Stimulated activated CD8-positive, alpha-beta memory T cell treated with anti-CD3 and anti-CD28 coated beads, Interleukin-4, amount 100 ng/mL, for 48 hours (primary cell): ENCODE measurements at regions not wholly inside any gene's neighbourhood (a gene's known extent, or its start where the extent isn't known, plus 50 kb on each side); places are given as distances from the start of the nearest gene placed in this dataset.

Source experiments
- DNase-seq: peaks from one replicate; pipeline ENCODE4 v3.0.0-alpha.2; 2020

GRCh38 chr11:134538742-134539141 is 126.7 kb upstream of the B3GAT1 start:
- DNase-seq: no peak

- DNase-seq: peak; percentile 3
Measured at GRCh38 chr11:134537941-134538340, 125.9 kb upstream of the B3GAT1 start.

GRCh38 chr11:134537296-134537695 is 125.3 kb upstream of the B3GAT1 start:
- DNase-seq: peak; percentile 16

- DNase-seq: peak; percentile 7
Measured at GRCh38 chr11:134536677-134537076, 124.6 kb upstream of the B3GAT1 start.

GRCh38 chr11:134536219-134536618 is 124.2 kb upstream of the B3GAT1 start:
- DNase-seq: peak; percentile 9

GRCh38 chr11:134535029-134536025 is 123.3 kb upstream of the B3GAT1 start:
- peak; percentile 14 for DNase-seq

- DNase-seq: peak; percentile 11
Measured at GRCh38 chr11:134533511-134533910, 121.5 kb upstream of the B3GAT1 start.

GRCh38 chr11:134532921-134533421 is 120.9 kb upstream of the B3GAT1 start:
- DNase-seq: no peak

- peak; percentile 6 for DNase-seq
Measured at GRCh38 chr11:134532131-134532920, 120.3 kb upstream of the B3GAT1 start.

GRCh38 chr11:134531327-134532130 is 119.5 kb upstream of the B3GAT1 start:
- peak; percentile 9 for DNase-seq

- DNase-seq: peak; percentile 10
Measured at GRCh38 chr11:134530636-134531326, 118.7 kb upstream of the B3GAT1 start.

GRCh38 chr11:134529212-134530096 is 117.4 kb upstream of the B3GAT1 start:
- DNase-seq: no peak

GRCh38 chr11:134528453-134528852 is 116.4 kb upstream of the B3GAT1 start:
- DNase-seq: no peak

- DNase-seq: peak; percentile 16
Measured at GRCh38 chr11:134527382-134528243, 115.6 kb upstream of the B3GAT1 start.

GRCh38 chr11:134524896-134525845 is 113.1 kb upstream of the B3GAT1 start:
- no peak for DNase-seq

GRCh38 chr11:134524201-134524600 is 112.2 kb upstream of the B3GAT1 start:
- no peak for DNase-seq

- DNase-seq: no peak
Measured at GRCh38 chr11:134522782-134523570, 110.9 kb upstream of the B3GAT1 start.
